ENCODE measurements at regions not wholly inside any gene's neighbourhood (a gene's known extent, or its start where the extent isn't known, plus 50 kb on each side); places are given as distances from the start of the nearest gene placed in this dataset.

DNA sequence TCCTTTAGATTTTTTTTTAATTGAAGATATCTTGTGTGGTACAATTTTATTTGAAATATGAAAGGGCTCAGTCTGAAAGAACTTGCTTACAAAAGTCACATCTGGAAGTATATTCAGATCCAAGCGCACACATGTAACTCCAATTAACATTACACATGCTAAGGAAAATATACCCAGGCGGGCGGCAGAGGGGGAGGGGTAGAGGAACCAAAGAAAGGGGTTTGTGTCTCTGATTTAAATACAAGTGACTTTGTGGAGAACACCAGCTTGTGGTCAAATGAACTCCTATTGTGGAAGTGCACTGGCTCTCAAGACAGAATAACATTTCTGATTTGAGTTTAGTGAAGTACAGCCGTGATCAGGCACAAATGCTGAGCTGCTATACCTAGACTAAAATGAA lies 280.2 kb upstream of the SOX11 start:
- TF ChIP-seq CTCF (IDR thresholded peaks at IDR 0.05) (no peak), POLR2AphosphoS5 (IDR thresholded peaks at IDR 0.05) (no peak)
